HCEC 1CT (cell line): ENCODE measurements at regions not wholly inside any gene's neighbourhood (a gene's known extent, or its start where the extent isn't known, plus 50 kb on each side); places are given as distances from the start of the nearest gene placed in this dataset.

Experiments
- DNase-seq: peaks from one replicate; pipeline ENCODE4 v3.0.0-alpha.2; 2017

- no peak for DNase-seq
These were observed 302.8 kb upstream of the SALL3 start for GRCh38 chr18:78676622-78677482.

GRCh38 chr18:78677483-78678317, 301.9 kb upstream of the SALL3 start:
- DNase-seq = no peak

- DNase-seq = no peak
These were observed 301.3 kb upstream of the SALL3 start for GRCh38 chr18:78678318-78678695.

GRCh38 chr18:78679031-78679430, 300.6 kb upstream of the SALL3 start:
- no peak for DNase-seq

- DNase-seq = no peak
These were observed 299.9 kb upstream of the SALL3 start for GRCh38 chr18:78679613-78680260.

GRCh38 chr18:78681396-78681795, 298.2 kb upstream of the SALL3 start:
- no peak for DNase-seq

GRCh38 chr18:78681934-78682333, 297.7 kb upstream of the SALL3 start:
- no peak for DNase-seq

- no peak for DNase-seq
These were observed 296.9 kb upstream of the SALL3 start for GRCh38 chr18:78682716-78683115.

- no peak for DNase-seq
These were observed 296.2 kb upstream of the SALL3 start for GRCh38 chr18:78683191-78684010.

- DNase-seq = no peak
These were observed 294.2 kb upstream of the SALL3 start for GRCh38 chr18:78685250-78685979.

- DNase-seq = no peak
These were observed 293.6 kb upstream of the SALL3 start for GRCh38 chr18:78685980-78686530.

GRCh38 chr18:78686976-78687685, 292.5 kb upstream of the SALL3 start:
- DNase-seq = no peak

GRCh38 chr18:78687736-78688135, 291.9 kb upstream of the SALL3 start:
- DNase-seq = no peak

- no peak for DNase-seq
These were observed 291.4 kb upstream of the SALL3 start for GRCh38 chr18:78688249-78688648.

- no peak for DNase-seq
These were observed 290.7 kb upstream of the SALL3 start for GRCh38 chr18:78688916-78689315.

GRCh38 chr18:78689606-78690005, 290.0 kb upstream of the SALL3 start:
- DNase-seq = no peak

- DNase-seq = no peak
These were observed 287.5 kb upstream of the SALL3 start for GRCh38 chr18:78692105-78692504.

- DNase-seq = no peak
These were observed 286.2 kb upstream of the SALL3 start for GRCh38 chr18:78693429-78693828.

- DNase-seq = no peak
These were observed 282.8 kb upstream of the SALL3 start for GRCh38 chr18:78696698-78697435.

- DNase-seq = no peak
These were observed 282.2 kb upstream of the SALL3 start for GRCh38 chr18:78697446-78697845.
